Transverse colon (tissue), 4 donors: ENCODE measurements at regions not wholly inside any gene's neighbourhood (a gene's known extent, or its start where the extent isn't known, plus 50 kb on each side); places are given as distances from the start of the nearest gene placed in this dataset.

Experiments used
- DNase-seq: peaks from one replicate; pipeline ENCODE4 v3.0.0-alpha.2; 2019
- H3K27ac ChIP-seq, 4 donors: fragments of 200-600 bp; sonication (generic); 2 replicates each; pipeline ENCODE4 v1.5.1; 2016 to 2018; ENCODE audit warnings: inconsistent platforms in 4 of 4
- H3K27me3 ChIP-seq: fragments of 200-600 bp; sonication (generic); 2 replicates; pipeline ENCODE4 v1.5.1; 2017; ENCODE audit warnings: inconsistent platforms
- H3K36me3 ChIP-seq, 4 donors: fragments of 200-600 bp; sonication (generic); 2 replicates each; pipeline ENCODE4 v1.5.1; 2017 to 2019; ENCODE audit warnings: inconsistent platforms in 4 of 4
- H3K4me1 ChIP-seq, 4 donors: fragments of 200-600 bp; sonication (generic); 2 replicates each; pipeline ENCODE4 v1.5.1; 2017 to 2020; ENCODE audit warnings: inconsistent platforms in 4 of 4
- H3K4me3 ChIP-seq, 4 donors: fragments of 200-600 bp; sonication (generic); 1 replicate in 1 of 4; 2 replicates in 3 of 4; pipeline versions ENCODE4 v1.5.1 to v1.6.1; 2017 to 2019; ENCODE audit warnings: inconsistent platforms in 4 of 4
- H3K9me3 ChIP-seq, 2 donors: fragments of 200-600 bp; sonication (generic); 2 replicates each; pipeline ENCODE4 v1.5.1; 2017 to 2019; ENCODE audit warnings: inconsistent platforms in 2 of 2
- EP300 ChIP-seq: sonication (generic); formaldehyde crosslinking; IDR thresholded peaks from one replicate; pipeline ENCODE4 v1.6.1; 2017; ENCODE audit warnings: antibody characterized with exemption, low read depth
- POLR2A ChIP-seq: fragments of 450-650 bp; IDR thresholded peaks from one replicate; pipeline ENCODE4 v1.6.1; 2016; ENCODE audit warnings: antibody characterized with exemption, mild to moderate bottlenecking, moderate library complexity
- POLR2AphosphoS5 ChIP-seq, 3 donors: sonication (generic); formaldehyde crosslinking; IDR thresholded peaks; one replicate each; pipeline ENCODE4 v1.6.1; 2016; ENCODE audit warnings: antibody characterized with exemption in 3 of 3
- WGBS, 2 donors: methylation state at CpG; one replicate each; pipeline ENCODE4 v1.1.5; 2018; ENCODE audit warnings: low coverage in 1 of 2; 5-methylcytosine and 5-hydroxymethylcytosine counted together
- in situ Hi-C, 4 donors: fragments of 200-750 bp; cut with MboI; loops; one replicate each; pipeline versions ENCODE4 v1.15.0 to v1.15.1; 2017; ENCODE audit warnings: low sequenced_read_pairs in 3 of 4, low pct_ligation_motif_present in 1 of 4, low pct_unique_long_range_greater_than_20kb in 1 of 4
- intact Hi-C: fragments of 100-400 bp; cut with DNase I; formaldehyde crosslinking; loops from one replicate; pipeline ENCODE4 v1.15.1; 2023; ENCODE audit warnings: low total_unique reads
- TF ChIP-seq, protein P1 (sequence below), 5 experiments: fragments of 200-600 bp in 3 of 5; fragments of 450-650 bp in 2 of 5; sonication (generic) in 3 of 5; IDR thresholded peaks; 1 replicate in 2 of 5; 2 replicates in 3 of 5; pipeline ENCODE4 v1.5.1; 2016 to 2017; ENCODE audit warnings: antibody characterized with exemption in 5 of 5, inconsistent platforms in 3 of 5, mild to moderate bottlenecking in 2 of 5, moderate library complexity in 1 of 5

DNA sequence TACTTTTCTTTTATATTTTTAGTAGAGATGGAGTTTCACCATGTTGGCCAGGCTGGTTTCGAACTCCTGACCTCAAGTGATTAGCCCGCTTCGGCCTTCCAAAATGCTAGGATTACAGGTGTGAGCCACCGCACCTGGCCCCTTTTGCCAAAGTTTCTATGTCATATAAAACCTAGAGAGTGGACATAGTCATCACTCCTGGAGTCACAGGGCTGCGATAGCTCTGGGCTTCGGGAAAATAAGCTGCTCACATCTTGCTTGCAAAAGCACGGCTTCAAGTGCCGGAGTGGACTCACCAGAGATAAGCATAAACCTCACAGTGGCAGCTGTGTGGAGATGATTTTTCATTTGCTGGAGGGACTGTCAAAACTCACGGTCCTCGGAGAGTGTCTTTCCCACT, 171.2 kb downstream of the TEX29 start:
- DNase-seq: no peak
- no peaks in the 10 kb centered on the region for H3K36me3 ChIP-seq
- H3K4me3 ChIP-seq: no peak overlapping the region
- intact Hi-C loops (no loop called here), in situ Hi-C loops (loop anchor here in 2 of 4 donors (25.0 kb wide), 1 partner anchor 1121 kb away; no protein-coding TSS in a partner anchor)
- WGBS, 2 donors: 78 to 79% methylated on average over 4 to 10 of the region's 10 CpGs
- no peaks in the 10 kb centered on the region for H3K4me1 ChIP-seq
- TF ChIP-seq POLR2AphosphoS5 (IDR thresholded peaks at IDR 0.05) (no peak), POLR2A (no peak), EP300 (no peak)
- TF ChIP-seq, protein P1, sequence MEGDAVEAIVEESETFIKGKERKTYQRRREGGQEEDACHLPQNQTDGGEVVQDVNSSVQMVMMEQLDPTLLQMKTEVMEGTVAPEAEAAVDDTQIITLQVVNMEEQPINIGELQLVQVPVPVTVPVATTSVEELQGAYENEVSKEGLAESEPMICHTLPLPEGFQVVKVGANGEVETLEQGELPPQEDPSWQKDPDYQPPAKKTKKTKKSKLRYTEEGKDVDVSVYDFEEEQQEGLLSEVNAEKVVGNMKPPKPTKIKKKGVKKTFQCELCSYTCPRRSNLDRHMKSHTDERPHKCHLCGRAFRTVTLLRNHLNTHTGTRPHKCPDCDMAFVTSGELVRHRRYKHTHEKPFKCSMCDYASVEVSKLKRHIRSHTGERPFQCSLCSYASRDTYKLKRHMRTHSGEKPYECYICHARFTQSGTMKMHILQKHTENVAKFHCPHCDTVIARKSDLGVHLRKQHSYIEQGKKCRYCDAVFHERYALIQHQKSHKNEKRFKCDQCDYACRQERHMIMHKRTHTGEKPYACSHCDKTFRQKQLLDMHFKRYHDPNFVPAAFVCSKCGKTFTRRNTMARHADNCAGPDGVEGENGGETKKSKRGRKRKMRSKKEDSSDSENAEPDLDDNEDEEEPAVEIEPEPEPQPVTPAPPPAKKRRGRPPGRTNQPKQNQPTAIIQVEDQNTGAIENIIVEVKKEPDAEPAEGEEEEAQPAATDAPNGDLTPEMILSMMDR (IDR thresholded peaks at IDR 0.05): no peak
- no peaks in the 10 kb centered on the region for H3K27me3 ChIP-seq
- H3K9me3 ChIP-seq: no peaks in the 10 kb centered on the region
- no peak overlapping the region for H3K27ac ChIP-seq

DNA sequence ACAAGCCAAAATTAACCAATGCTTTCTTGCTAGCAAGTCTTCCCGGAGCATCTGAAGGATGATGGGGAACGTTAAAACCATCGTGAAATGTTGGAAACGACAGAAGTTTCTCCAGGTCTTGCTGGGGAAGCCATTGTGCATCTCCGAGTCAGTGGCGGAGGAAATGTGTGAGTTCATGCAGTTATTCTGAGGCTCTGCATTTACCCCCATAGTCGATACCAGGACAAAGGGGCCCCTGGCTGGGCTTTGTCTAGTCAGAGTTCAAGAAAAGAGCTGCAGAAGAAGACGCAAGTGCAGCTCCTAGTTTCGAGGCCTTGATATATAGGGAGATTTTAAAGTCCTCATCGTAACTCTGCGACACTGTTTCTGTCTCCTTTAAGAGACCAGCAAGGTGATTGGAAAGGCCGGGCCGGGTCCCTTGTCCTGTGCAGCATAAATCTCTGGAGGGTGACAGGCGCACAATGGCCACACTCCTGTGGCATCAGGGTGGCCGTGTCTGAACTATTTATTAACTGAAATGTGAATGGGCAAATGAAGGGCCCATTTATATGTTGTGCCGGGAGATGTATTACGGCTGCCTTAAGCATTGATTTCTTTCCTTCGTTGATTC, 172.0 kb downstream of the TEX29 start:
- DNase-seq: no peak
- TF ChIP-seq EP300 (no peak), POLR2A (no peak), POLR2AphosphoS5 (IDR thresholded peaks at IDR 0.05) (no peak)
- TF ChIP-seq, protein P1 (IDR thresholded peaks at IDR 0.05): no peak
- no peaks in the 10 kb centered on the region for H3K27me3 ChIP-seq
- in situ Hi-C loops: loop anchor here in 2 of 4 donors (25.0 kb wide), 1 partner anchor 1120 kb away; no protein-coding TSS in a partner anchor
- no peak overlapping the region for H3K4me3 ChIP-seq
- H3K4me1 ChIP-seq: no peaks in the 10 kb centered on the region
- no peaks in the 10 kb centered on the region for H3K9me3 ChIP-seq
- H3K27ac ChIP-seq: no peak overlapping the region
- H3K36me3 ChIP-seq: no peaks in the 10 kb centered on the region
- WGBS, 2 donors: 71 to 89% methylated on average over 5 to 18 of the region's 18 CpGs
- intact Hi-C loops: no loop called here

DNA sequence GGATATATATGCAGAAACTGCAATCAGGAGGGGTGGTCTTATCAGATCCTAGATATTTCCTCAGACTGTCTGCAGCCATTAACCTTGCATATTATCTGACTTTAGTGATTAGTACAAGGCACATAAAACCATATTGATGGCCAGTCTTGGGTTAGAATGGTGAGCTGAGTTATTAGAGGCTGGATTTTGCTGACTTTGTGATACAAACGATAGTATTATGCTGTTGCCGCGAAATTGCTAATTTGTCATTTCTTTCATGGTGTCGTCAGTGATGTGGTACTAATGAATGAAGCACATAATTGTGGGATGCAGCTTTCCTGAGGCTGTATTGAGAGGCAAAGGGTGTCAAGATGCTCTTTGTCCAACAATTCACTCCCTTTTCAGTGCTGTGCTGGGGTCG, 172.5 kb downstream of the TEX29 start:
- intact Hi-C loops (no loop called here), in situ Hi-C loops (loop anchor here in 2 of 4 donors (25.0 kb wide), 1 partner anchor 1119 kb away; no protein-coding TSS in a partner anchor)
- no peak for TF ChIP-seq POLR2A
- TF ChIP-seq POLR2AphosphoS5 (IDR thresholded peaks at IDR 0.05): no peak
- TF ChIP-seq, protein P1 (IDR thresholded peaks at IDR 0.05): no peak
- no peak for TF ChIP-seq EP300
- H3K9me3 ChIP-seq: no peaks in the 10 kb centered on the region
- no peak for DNase-seq
- WGBS, 2 donors: 89 to 94% methylated on average over 4 to 5 of the region's 5 CpGs
- H3K27ac ChIP-seq: no peak overlapping the region
- H3K4me1 ChIP-seq: no peaks in the 10 kb centered on the region
- H3K4me3 ChIP-seq: no peak overlapping the region
- H3K27me3 ChIP-seq: no peaks in the 10 kb centered on the region
- no peaks in the 10 kb centered on the region for H3K36me3 ChIP-seq

DNA sequence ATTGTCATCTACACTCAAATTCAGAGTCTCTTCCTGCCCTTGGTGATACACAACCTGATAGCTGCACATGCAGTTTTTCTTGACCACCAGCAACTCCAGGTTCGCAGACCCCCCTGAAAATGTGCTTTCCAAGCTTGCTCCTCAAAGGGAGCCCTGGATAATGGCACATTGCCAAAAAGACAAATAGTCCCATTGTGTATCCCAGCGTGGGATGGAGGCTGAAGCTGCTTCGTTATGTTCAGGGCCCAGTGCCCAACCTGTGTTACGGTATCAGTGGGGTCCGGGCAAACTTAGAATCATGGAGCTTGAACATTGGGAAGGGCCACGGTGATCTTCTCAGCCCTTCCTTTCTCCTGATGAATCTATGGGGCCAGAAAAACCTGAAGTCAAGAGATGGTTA, 173.0 kb downstream of the TEX29 start:
- Histone ChIP-seq H3K4me1 (no peaks in the 10 kb centered on the region), H3K27me3 (no peaks in the 10 kb centered on the region), H3K9me3 (no peaks in the 10 kb centered on the region), H3K4me3 (no peak overlapping the region), H3K36me3 (no peaks in the 10 kb centered on the region), H3K27ac (no peak overlapping the region)
- 76% methylated on average over 6 of the region's 6 CpGs; no CpG with 5 or more reads in 1 of the 2 donors for WGBS, 2 donors
- in situ Hi-C loops: loop anchor here in 2 of 4 donors (25.0 kb wide), 1 partner anchor 1119 kb away; no protein-coding TSS in a partner anchor
- TF ChIP-seq POLR2A: no peak
- no peak for TF ChIP-seq EP300
- TF ChIP-seq, protein P1 (IDR thresholded peaks at IDR 0.05): no peak
- no peak for TF ChIP-seq POLR2AphosphoS5 (IDR thresholded peaks at IDR 0.05)
- DNase-seq: no peak
- intact Hi-C loops: no loop called here
